ENCODE measurements at regions not wholly inside any gene's neighbourhood (a gene's known extent, or its start where the extent isn't known, plus 50 kb on each side); places are given as distances from the start of the nearest gene placed in this dataset.
"Not testable (repeated sequence)": the region's sequence is repeated elsewhere in the genome, so short reads cannot be mapped to it uniquely, and the experiment has no call there.

- DNase-seq = not testable (repeated sequence)
These were observed 69.4 kb upstream of the SLC25A33 start for GRCh38 chr1:9469882-9470281.

- DNase-seq = no peak
These were observed 67.6 kb upstream of the SLC25A33 start for GRCh38 chr1:9471679-9472078.

- DNase-seq = no peak
These were observed 66.8 kb upstream of the SLC25A33 start for GRCh38 chr1:9472386-9473031.

GRCh38 chr1:9473032-9473807 lies 66.0 kb upstream of the SLC25A33 start:
- peak; percentile 88 for DNase-seq

- no peak for DNase-seq
These were observed 64.1 kb upstream of the SLC25A33 start for GRCh38 chr1:9475061-9475627.

GRCh38 chr1:9476790-9477463 lies 62.3 kb upstream of the SLC25A33 start:
- no peak for DNase-seq

- no peak for DNase-seq
These were observed 61.7 kb upstream of the SLC25A33 start for GRCh38 chr1:9477535-9477934.

GRCh38 chr1:9478021-9478420 lies 61.2 kb upstream of the SLC25A33 start:
- DNase-seq = no peak

- DNase-seq = no peak
These were observed 58.2 kb upstream of the SLC25A33 start for GRCh38 chr1:9481048-9481447.

GRCh38 chr1:9482403-9482802 lies 56.9 kb upstream of the SLC25A33 start:
- DNase-seq = no peak

GRCh38 chr1:9482816-9483572 lies 56.3 kb upstream of the SLC25A33 start:
- DNase-seq = no peak

GRCh38 chr1:9486466-9487140 lies 52.7 kb upstream of the SLC25A33 start:
- no peak for DNase-seq

All from amniotic stem cell (primary cell).